Inflammatory macrophage treated with lipopolysaccharide for 4 hours (primary cell): ENCODE measurements at regions not wholly inside any gene's neighbourhood (a gene's known extent, or its start where the extent isn't known, plus 50 kb on each side); places are given as distances from the start of the nearest gene placed in this dataset.

Experiments used
- DNase-seq: peaks from one replicate; pipeline ENCODE4 v3.0.0-alpha.2; 2020

GRCh38 chr13:21970918-21971317 lies 300.0 kb downstream of the FGF9 start:
- DNase-seq = no peak

DNA sequence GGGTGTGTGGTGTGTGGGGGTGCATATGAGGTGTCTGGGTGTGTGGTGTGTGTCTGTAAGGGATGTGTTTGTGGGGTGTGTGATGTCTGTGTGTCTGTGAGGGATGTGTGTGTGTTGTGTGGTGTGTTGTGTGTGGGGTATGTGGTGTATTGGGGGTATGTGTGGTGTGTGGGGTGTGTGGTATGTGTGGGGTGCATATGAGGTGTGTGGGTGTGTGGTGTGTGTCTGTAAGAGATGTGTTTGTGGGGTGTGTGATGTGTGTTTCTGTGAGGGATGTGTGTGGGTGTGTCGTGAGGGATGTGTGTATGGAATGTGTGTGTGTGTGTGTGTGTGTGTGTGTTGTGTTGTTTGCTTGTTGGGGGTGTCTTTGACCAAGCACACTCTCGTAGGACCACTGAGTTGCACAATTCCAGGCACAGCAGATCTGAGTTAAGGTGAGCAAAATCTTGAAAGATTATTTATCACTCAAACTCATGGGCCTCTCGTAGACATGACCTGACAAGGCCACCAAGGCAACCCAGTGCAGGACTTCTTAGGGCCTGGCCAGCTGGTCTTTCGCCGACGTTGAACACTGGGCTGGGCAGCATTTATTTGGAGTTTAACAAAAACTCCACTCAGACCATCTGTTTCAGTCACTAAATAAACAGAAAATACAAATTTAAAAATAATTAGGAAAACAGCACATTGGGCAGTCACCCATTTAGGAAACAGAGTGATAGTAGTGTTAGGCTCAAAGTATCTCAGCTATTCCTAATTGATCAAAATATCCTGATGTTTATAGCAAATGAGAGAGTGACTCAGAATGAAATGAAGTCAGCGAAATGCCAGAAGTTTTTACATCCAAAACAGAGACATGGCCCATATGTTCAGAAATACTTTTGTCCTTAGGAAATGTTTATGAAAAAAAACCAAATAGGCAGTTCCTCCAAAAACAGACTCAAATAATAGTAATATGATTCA lies 301.1 kb downstream of the FGF9 start:
- no peak for DNase-seq

- DNase-seq = no peak
Observed at GRCh38 chr13:21973437-21974125, 302.7 kb downstream of the FGF9 start.

- DNase-seq = no peak
Observed at GRCh38 chr13:21974741-21975140, 303.9 kb downstream of the FGF9 start.

DNA sequence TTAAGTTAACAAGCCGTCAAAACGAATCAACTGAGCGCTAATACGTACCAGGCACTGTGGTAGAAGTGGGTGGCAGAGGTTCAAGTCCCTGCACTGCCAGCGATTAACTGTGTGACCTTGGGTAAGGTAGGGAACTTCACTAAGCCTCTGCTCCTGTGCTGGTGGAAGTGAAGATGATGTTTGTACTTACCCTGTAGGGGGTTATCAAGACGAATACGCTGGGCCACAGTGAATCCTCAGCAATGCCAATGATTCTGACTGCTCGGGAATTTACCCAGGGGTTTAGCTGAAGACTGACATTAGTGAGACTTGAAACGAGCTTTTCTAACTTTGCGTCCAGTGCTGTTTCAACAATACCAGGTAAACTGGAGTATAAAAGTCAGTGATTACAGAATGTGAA lies 305.3 kb downstream of the FGF9 start:
- no peak for DNase-seq

DNA sequence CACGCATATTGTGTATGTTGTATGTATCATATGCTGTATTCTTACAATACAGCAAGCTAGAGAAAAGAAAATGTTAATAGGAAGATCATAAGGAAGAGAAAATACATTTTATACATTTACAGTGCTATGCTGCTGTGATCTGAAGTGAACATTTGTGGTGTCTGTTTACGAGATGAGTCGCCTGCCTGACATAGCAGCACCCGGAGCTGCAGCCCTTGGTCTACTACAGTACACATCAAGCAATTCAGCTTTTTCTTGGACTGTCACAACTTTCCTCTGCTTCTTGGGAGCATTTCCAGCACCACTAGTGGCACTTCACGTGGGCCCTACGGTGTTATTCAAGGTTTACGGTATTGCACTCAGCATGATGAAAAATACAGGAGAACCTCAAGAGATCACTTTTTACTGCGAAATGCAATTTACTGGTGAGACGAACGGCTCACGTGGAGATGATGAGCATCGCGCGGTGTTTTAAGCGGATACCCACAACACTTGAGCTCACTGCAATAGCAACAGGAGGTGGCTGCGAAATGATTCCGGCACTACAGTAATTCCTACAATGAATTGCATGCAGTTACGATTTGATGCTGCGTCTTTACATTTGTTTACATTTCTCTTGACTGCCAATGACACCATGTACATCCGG lies 308.4 kb downstream of the FGF9 start:
- no peak for DNase-seq

DNA sequence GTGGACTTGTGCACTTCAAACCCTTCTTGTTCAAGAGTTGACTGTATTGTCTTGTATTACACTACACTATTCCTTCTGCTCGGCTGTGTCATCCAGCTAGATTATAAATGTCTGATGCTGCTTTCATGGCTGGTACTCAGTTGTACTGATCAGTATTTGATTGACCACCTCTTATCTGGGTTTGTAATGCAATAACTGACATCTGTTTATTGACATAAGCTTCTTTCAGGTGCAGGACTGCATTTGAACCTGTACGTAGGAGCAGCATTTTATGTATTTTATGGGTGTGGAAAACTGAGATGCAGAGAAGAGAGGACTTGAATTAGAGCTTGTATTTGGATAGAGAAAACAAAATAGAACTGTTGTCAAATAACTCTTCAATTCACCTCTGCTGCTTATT lies 309.2 kb downstream of the FGF9 start:
- DNase-seq = no peak

GRCh38 chr13:21984156-21984555 lies 313.3 kb downstream of the FGF9 start:
- no peak for DNase-seq

GRCh38 chr13:21986602-21987001 lies 315.7 kb downstream of the FGF9 start:
- no peak for DNase-seq

DNA sequence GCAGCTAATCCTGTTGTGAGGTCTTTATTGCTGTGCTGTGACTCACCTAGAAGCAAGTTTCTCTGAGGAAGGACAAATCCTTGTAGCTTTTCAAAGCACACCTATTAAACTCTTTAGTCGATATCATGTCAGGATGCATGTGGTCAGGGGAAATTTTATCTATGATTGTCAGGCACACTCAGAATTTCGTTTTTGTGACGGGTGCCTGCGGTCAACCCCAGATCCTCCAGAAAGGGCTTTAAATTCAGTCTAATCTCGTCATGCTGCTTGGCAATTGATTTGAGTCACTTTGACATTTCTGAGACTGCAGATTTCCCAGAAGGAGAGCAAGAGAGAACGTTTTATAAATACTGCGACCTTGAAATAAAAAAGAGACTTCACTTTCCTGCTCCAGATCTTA lies 316.9 kb downstream of the FGF9 start:
- no peak for DNase-seq

DNA sequence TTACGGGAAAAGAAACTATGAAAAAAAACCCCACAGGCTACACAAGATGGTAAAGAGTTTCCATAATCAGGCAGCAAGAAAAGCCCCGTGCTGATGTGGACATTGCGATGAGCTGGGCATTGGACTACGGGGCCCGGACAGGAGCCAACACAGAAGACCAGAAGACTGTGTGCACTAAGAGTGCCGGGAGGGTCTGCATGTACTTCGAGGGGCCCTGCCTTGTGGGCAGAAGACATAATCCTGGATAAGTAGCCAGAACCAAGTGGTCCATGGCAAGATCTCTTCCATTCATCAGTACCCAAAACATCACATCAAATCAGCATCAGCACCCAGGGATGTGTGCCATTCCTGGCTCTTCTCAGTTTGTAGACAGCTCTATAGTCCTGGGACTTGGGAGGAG lies 317.8 kb downstream of the FGF9 start:
- no peak for DNase-seq

- DNase-seq = no peak
Observed at GRCh38 chr13:21996049-21996448, 325.2 kb downstream of the FGF9 start.

- DNase-seq = no peak
Observed at GRCh38 chr13:21997726-21998125, 326.9 kb downstream of the FGF9 start.

GRCh38 chr13:21998279-21998990 lies 327.6 kb downstream of the FGF9 start:
- DNase-seq = no peak

DNA sequence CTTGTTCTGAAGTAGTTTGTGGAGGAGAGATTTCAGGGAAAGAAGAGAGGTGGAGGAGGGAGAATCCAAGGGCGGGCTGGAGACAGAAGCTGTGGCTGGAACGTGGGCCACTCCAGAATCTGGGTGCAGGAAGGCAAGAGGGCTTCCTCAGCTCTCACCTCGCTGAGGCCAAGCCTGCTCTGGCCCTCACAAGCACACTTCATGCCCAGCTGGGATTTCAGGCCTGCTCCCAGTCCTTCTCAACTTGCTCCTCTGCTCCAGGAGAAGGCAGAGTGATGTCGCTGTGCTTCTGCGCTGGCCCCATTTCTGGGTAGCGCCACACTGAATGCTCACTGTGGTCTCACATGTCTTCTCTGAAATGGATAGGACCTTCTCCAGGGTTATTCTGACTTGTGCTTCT lies 328.8 kb downstream of the FGF9 start:
- DNase-seq = no peak

- no peak for DNase-seq
Observed at GRCh38 chr13:22000191-22000590, 329.3 kb downstream of the FGF9 start.

DNA sequence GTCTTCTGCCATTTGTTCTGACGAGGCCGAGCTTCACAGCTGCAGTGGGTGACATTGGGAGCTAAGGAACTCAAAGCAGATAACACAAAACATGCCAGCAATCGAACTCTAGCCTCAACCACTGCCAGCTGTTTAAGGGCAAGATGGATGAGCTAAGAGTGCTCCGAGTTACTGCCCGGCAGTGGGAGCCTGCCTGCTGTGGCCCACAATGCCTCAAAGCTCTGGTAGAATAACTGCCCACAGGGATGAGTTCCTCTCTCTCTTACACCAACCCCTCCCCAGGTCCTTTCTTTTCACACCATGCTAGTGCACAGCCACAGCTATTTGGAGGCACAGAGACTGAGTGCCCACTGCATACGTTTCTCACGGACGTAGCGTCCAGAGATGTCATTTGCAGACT lies 330.5 kb downstream of the FGF9 start:
- DNase-seq = no peak

DNA sequence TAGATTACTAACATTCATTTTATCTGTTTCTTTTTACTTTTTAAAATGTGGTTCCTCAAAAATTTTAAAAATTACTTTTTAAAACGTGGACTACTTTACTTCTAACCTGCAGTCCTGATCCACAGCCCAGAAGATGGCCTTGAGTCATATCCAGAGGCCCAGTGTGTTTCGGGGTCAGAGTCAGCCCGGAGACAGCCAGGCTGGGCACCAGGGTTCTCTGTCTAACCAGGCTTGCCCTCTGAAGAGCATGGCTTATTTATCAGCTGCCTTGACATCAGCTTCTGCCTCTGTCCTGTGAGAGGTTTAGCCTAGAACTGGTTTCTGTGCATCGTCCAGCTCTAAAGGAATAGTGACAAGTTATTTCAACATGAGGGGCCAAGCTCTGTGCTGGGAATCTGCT lies 332.0 kb downstream of the FGF9 start:
- DNase-seq = no peak

DNA sequence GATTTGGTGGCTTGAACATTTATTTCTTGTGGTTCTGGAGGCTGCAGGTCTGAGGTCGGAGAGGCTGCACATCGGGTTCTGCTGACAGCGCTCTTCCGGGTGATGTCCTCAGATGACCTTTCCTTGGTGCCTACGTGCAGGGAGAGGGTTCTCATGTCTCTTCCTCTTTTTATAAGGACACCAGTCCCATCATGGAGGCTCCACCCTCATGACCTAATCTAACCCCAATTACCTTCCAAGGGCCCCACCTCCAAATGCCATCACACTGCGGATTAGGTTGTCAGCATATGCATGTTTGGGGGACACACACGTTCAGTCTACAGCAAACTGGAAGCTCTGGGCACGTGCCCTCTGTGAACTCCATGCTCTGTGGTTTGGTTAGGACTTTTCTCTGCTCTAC lies 338.6 kb downstream of the FGF9 start:
- DNase-seq = peak; percentile 68

DNA sequence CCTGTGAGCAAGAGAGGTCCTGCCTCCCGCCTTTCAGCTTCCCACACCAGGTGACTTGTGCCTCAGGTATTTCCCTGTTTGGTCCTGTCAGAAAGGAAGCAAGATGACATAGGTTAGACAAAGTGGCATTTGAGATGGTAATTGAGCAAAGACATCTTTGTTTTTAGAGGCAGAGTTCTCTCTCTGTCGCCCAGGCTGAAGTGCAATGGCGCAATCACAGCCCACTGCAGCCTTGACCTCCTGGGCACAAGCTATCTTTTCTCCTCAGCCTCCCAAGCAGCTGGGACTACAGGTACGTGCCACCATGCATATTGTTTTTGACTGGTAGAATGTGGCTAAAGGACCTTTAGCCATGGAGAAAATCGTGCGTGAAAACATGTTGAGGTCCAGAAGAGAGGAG lies 339.1 kb downstream of the FGF9 start:
- DNase-seq = no peak

- DNase-seq = no peak
Observed at GRCh38 chr13:22012686-22013085, 341.8 kb downstream of the FGF9 start.

GRCh38 chr13:22014469-22014868 lies 343.6 kb downstream of the FGF9 start:
- DNase-seq = no peak

- DNase-seq = peak; percentile 44
Observed at GRCh38 chr13:22017226-22017625, 346.4 kb downstream of the FGF9 start.
